Muscle layer of duodenum (tissue), 2 donors: ENCODE measurements at regions not wholly inside any gene's neighbourhood (a gene's known extent, or its start where the extent isn't known, plus 50 kb on each side); places are given as distances from the start of the nearest gene placed in this dataset.

ENCODE experiments used
- H3K27ac ChIP-seq: one replicate; pipeline ENCODE4 v1.7.0; 2013; ENCODE audit warnings: mild to moderate bottlenecking, low read length
- H3K27me3 ChIP-seq: one replicate; pipeline ENCODE4 v1.7.0; 2013; ENCODE audit warnings: low read depth, mild to moderate bottlenecking, control low read depth, low read length
- H3K36me3 ChIP-seq, 2 donors: one replicate each; pipeline ENCODE4 v1.7.0; 2013; ENCODE audit warnings: low read length in 2 of 2, control low read depth in 1 of 2, mild to moderate bottlenecking in 1 of 2; ENCODE audit not compliant: insufficient read depth in 2 of 2, control insufficient read depth in 1 of 2
- H3K4me1 ChIP-seq, 2 donors: one replicate each; pipeline ENCODE4 v1.7.0; 2013; ENCODE audit warnings: low read length in 2 of 2, mild to moderate bottlenecking in 2 of 2, control low read depth in 1 of 2, moderate library complexity in 1 of 2; ENCODE audit not compliant: insufficient read depth in 2 of 2, control insufficient read depth in 1 of 2
- H3K4me3 ChIP-seq, 2 donors: one replicate each; pipeline ENCODE4 v1.7.0; 2013; ENCODE audit warnings: low read length in 2 of 2, low read depth in 1 of 2, mild to moderate bottlenecking in 1 of 2
- H3K9me3 ChIP-seq, 2 donors: one replicate each; pipeline ENCODE4 v1.7.0; 2013; ENCODE audit warnings: low read length in 2 of 2, control low read depth in 1 of 2, mild to moderate bottlenecking in 1 of 2; ENCODE audit not compliant: control insufficient read depth in 1 of 2
- donor health status: healthy.

- H3K27ac ChIP-seq: no peak overlapping the region
- H3K4me1 ChIP-seq: peaks cover 0 to 9% of the 10 kb centered on the region in 2 donors
- no peak overlapping the region for H3K4me3 ChIP-seq
- no peaks in the 10 kb centered on the region for H3K27me3 ChIP-seq
- H3K36me3 ChIP-seq: no peaks in the 10 kb centered on the region
- H3K9me3 ChIP-seq: no peaks in the 10 kb centered on the region
Observed at GRCh38 chr17:37840576-37840975, 83.6 kb upstream of the TBC1D3K start.

DNA sequence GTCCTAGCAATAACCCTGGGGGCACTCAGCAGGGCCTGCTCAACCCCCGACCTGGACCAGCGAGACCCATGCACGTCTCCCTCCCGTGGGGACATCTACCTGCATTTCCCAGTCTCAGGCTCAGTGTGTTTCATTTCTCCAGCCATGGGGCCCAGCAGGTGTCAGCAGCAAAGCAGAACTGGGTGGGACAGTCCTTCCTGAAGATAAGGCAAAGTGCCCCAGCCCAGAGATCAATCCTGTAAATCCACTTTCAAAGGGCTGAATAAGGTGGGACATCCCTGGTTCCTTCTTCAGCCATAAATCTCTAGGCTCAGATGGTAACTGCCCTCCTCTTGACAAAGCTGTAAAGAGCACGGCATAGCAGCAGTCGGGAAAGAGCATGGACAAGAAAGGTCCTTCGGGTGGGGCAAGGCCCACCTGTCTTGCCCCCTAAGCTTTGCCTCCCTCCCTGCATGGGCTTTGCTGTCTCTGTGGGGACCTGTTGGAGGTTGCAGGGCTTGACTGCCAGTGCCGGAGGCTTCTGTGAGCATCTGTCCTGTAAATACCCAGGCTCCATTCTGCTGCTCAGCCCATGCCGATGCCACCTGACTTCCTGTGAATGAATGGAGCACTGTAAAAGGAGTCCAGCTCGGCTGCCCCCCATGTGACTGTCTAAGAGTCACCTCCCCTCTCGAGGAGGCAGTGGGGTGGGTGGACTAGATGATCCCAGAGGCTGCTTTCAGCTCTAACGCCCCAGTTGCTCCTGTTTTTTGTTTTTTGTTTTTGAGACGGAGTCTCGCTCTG is 84.8 kb upstream of the TBC1D3K start:
- Histone ChIP-seq H3K36me3 (no peaks in the 10 kb centered on the region), H3K4me1 (peaks cover 0 to under 1% of the 10 kb centered on the region in 2 donors), H3K4me3 (no peak overlapping the region), H3K27ac (no peak overlapping the region), H3K27me3 (no peaks in the 10 kb centered on the region), H3K9me3 (no peaks in the 10 kb centered on the region)

DNA sequence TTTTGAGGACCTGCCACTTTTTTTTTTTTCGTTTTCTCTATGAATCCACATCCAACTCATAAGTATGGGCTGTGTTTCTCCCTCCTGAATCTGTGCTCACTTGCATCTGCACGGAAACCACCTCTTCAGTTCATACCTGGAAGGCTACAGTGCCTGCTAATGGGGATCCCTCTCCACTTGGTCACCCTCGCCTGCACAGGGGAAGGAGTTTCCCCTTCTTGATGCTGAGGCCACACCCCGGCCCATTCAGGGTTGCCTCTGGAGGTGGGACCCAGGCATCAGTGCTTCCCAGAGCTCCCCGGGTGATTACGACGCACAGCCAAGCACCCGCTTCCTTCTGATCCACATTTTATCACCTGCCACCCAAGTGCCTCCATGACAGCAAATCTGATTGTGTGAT is 85.9 kb upstream of the TBC1D3K start:
- Histone ChIP-seq H3K27me3 (no peaks in the 10 kb centered on the region), H3K27ac (no peak overlapping the region), H3K4me3 (no peak overlapping the region), H3K36me3 (no peaks in the 10 kb centered on the region), H3K4me1 (no peaks in the 10 kb centered on the region), H3K9me3 (no peaks in the 10 kb centered on the region)

- H3K27me3 ChIP-seq: no peaks in the 10 kb centered on the region
- H3K4me1 ChIP-seq: no peaks in the 10 kb centered on the region
- no peaks in the 10 kb centered on the region for H3K36me3 ChIP-seq
- H3K27ac ChIP-seq: no peak overlapping the region
- no peak overlapping the region for H3K4me3 ChIP-seq
- H3K9me3 ChIP-seq: no peaks in the 10 kb centered on the region
Observed at GRCh38 chr17:37836593-37836992, 87.6 kb upstream of the TBC1D3K start.

DNA sequence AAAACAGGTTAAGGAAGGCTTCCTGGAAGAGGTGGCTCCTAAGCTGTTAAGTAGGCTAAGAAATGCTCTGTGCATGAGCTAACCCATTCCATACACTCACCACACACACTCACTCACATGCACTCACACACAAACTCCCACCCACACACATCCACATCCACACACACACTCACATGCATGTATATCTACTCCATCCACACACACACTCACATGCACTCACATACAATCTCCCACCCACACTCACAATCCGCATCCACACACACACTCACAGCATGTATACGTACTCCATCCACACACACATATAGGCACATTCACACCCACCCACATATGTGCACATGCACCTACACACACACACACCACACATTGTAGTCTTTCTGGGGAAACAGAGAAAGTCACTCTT is 89.3 kb upstream of the HNF1B start:
- Histone ChIP-seq H3K4me3 (no peak overlapping the region), H3K27ac (no peak overlapping the region), H3K36me3 (no peaks in the 10 kb centered on the region), H3K9me3 (no peaks in the 10 kb centered on the region), H3K27me3 (no peaks in the 10 kb centered on the region), H3K4me1 (no peaks in the 10 kb centered on the region)

DNA sequence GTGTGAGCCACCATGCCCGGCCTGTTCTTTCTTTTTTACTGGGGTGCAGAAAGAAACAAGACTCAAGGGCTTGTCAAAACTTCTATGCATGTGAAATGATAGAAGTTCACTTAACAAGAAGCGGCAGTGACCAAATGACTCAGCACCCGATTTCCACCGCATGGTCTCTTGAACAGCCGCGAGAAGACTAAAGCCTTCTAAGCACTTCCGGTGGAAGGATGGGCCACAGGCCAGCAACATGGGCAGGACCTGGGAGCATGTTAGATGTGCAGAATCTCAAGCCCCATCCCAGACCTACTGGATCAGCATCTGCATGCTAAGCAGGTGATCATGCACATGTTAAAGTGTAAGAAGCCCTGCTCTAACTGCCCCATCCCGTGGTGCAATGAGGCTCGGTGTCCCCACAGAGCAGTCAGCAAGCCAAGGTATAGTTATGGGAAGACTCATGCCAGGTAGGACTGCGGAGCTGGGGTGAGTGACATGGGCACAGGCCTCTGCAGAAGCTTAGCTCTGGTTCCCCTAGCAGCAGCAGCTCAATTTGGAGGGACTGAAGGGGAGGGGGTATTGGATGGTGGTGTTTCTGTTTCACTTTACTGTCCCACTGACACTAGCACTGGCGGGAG is 88.5 kb upstream of the HNF1B start:
- H3K4me3 ChIP-seq: no peak overlapping the region
- no peaks in the 10 kb centered on the region for H3K27me3 ChIP-seq
- H3K9me3 ChIP-seq: no peaks in the 10 kb centered on the region
- H3K4me1 ChIP-seq: no peaks in the 10 kb centered on the region
- no peak overlapping the region for H3K27ac ChIP-seq
- H3K36me3 ChIP-seq: no peaks in the 10 kb centered on the region

DNA sequence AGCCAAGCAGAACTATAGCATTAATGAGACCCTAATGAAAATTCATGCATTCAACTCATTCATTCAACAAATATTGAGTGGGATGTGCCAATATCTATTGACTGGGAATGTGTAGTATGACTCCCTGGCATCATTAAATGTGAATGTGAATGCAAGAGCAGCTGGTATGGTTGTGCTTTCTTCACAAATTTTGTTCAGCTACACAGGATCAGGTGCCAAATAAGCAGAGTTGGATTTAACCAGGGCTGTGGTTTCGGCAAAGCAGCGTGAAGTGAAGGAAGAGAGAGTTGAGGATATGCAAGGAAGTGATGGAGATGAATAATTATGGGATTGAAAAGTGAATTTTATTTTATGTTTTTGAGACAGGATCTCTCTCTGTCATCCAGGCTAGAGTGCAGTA is 87.1 kb upstream of the HNF1B start:
- H3K4me3 ChIP-seq: no peak overlapping the region
- no peaks in the 10 kb centered on the region for H3K36me3 ChIP-seq
- no peaks in the 10 kb centered on the region for H3K27me3 ChIP-seq
- no peaks in the 10 kb centered on the region for H3K4me1 ChIP-seq
- H3K27ac ChIP-seq: no peak overlapping the region
- no peaks in the 10 kb centered on the region for H3K9me3 ChIP-seq

DNA sequence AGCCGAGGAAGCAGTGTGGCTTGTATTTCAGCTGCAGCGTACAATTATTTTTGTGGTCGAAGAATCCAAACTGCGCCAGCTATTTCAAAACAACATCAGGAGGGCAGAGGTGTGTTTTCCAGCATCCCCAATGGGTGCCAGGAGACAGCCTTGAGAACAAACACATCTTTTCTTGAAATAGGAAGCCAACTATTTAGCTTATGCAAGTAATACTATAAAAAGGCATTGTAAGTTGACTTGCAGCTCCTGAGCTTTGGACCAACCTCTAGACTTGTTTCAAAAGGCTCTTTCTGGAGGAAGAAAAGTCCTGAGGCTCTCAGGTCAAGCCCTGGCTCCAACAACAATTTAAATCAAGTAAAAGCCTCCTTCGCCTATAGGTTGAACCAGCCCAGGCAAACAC is 86.6 kb upstream of the HNF1B start:
- Histone ChIP-seq H3K36me3 (no peaks in the 10 kb centered on the region), H3K27me3 (no peaks in the 10 kb centered on the region), H3K9me3 (no peaks in the 10 kb centered on the region)

GRCh38 chr17:37830151-37830993 is 85.5 kb upstream of the HNF1B start:
- Histone ChIP-seq H3K4me1 (no peaks in the 10 kb centered on the region), H3K4me3 (no peak overlapping the region), H3K27ac (no peak overlapping the region)

More for the DNA sequence above, 86.6 kb upstream of the HNF1B start:
- Histone ChIP-seq H3K27ac (no peak overlapping the region), H3K4me3 (no peak overlapping the region), H3K4me1 (no peaks in the 10 kb centered on the region)

DNA sequence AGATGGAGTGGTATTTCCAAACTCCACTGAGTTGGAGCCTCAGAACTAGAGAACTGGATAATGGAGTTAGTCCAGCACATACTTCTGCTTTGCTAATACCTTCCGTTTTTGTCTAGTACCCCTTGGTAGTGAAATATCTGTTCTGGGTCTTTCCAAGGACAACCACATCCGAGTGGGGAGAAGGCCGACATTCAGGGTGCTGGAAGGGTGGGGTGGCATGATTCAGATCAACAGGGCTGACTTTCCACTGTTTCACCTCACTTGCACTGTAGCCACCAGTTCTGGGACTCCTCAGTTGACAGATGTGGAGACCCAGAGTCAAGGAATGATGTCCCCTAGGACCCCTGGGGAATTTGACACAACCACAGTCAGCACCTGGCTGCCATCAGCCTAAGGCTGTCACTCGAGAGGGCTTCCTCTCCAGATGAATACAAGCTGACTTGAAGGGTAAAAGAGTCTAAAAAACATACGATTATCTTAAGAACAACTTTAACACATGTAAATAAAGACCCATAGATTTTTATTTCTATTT is 84.8 kb upstream of the HNF1B start:
- H3K4me3 ChIP-seq: no peak overlapping the region
- H3K4me1 ChIP-seq: no peaks in the 10 kb centered on the region
- no peaks in the 10 kb centered on the region for H3K36me3 ChIP-seq
- no peaks in the 10 kb centered on the region for H3K27me3 ChIP-seq
- H3K27ac ChIP-seq: no peak overlapping the region
- H3K9me3 ChIP-seq: no peaks in the 10 kb centered on the region

More at GRCh38 chr17:37830151-37830993, 85.5 kb upstream of the HNF1B start:
- Histone ChIP-seq H3K36me3 (no peaks in the 10 kb centered on the region), H3K9me3 (no peaks in the 10 kb centered on the region), H3K27me3 (no peaks in the 10 kb centered on the region)

- no peaks in the 10 kb centered on the region for H3K4me1 ChIP-seq
- no peaks in the 10 kb centered on the region for H3K9me3 ChIP-seq
- no peak overlapping the region for H3K27ac ChIP-seq
- H3K36me3 ChIP-seq: no peaks in the 10 kb centered on the region
- H3K27me3 ChIP-seq: no peaks in the 10 kb centered on the region
- H3K4me3 ChIP-seq: no peak overlapping the region
Observed at GRCh38 chr17:37828651-37829124, 83.8 kb upstream of the HNF1B start.
